ENCODE measurements at regions not wholly inside any gene's neighbourhood (a gene's known extent, or its start where the extent isn't known, plus 50 kb on each side); places are given as distances from the start of the nearest gene placed in this dataset.

DNA sequence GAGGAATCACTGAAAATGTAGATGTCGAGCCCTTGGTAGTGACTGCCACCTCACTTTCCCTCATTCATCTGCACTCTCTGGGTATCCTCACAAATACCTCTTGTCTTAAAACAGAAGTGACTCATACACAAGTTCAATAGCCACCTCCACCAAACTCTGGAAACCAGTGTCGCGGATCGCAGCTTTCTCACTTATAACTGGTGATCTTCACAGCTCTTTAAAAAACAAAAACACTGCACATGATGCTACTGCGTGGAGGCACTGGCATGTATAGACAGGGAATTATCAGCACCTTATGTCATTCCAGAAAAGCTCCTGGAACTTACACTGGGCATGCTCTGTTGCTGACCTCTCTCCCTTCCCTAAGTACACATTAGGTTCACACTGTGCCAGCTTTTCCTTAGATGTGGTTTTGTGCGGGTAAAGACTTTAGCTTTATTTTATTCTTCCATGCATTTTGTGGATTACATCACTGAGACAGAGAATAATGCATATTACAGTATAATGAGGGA is 425.5 kb upstream of the CADM1 start:
- no peak for DNase-seq

DNA sequence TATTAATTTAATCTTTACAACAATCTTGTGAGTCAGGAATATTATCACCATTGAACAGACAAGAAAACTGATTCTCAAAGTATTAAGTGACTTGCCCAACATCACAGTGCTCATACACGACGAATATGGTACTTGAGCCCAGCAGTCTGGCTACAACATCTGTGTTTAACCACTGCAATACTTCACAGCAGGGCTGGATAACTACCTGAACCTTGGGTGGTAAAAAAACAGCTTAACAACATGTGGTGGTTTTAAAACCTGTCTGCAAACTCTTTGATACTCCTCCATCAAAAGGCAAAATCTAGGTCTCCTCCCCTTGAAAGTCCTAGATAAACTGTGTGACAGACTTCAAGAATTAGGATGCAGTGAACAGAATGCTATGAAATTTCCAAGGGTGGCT is 424.6 kb upstream of the CADM1 start:
- no peak for TF ChIP-seq POLR2A (IDR thresholded peaks at IDR 0.05; ENCODE audit: low read length)
- TF ChIP-seq GATA1 (IDR thresholded peaks at IDR 0.05; ENCODE audit: low read depth, low read length) = no peak
- no peak for DNase-seq

More for the DNA sequence above, 425.5 kb upstream of the CADM1 start:
- TF ChIP-seq POLR2A (IDR thresholded peaks at IDR 0.05; ENCODE audit: low read length) (no peak), GATA1 (IDR thresholded peaks at IDR 0.05; ENCODE audit: low read depth, low read length) (no peak)

DNA sequence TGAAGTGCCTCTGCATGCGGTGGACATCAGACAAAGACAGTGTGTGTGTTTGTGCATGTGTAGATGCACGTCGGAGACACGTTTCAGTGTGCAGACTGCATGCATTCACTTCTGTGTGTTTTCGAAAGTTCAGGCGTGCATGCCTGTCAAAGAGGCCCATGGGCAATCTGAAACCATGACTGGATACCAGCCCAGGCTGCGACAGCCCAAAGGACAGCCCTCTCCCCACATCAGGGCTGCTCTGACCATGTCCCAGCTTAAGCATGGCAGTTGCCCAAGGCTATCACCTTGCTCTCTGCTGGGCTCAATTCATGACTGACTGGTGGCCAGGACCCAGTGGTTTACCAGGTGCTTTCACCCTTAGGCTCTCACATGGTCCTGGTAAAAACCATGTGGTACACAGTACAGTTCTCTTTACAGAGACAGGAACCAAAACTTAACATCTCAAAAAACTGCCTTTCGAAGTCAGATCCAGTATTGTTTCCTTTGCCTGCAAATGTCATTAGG is 423.7 kb upstream of the CADM1 start:
- DNase-seq = no peak
- TF ChIP-seq GATA1 (IDR thresholded peaks at IDR 0.05; ENCODE audit: low read depth, low read length) (no peak), POLR2A (IDR thresholded peaks at IDR 0.05; ENCODE audit: low read length) (no peak)

DNA sequence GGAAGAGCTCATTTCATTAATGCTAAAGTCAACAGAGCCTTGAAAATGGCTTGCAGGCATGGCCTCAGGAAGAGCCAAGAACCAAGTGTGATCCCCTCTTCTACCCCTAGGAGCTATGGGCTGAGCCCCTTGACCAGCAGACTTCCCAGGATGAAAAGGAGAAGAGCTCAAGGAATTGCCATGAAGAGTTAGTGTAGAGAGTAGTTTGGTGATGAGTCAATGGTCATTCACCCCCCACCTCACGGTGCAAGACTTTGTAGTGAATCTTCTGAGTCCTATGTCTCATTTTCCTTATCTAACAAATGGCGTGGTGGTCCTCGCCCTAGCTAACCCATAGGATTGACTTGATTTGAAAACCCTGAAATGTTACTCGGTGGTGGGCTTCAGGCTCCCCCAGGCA is 422.4 kb upstream of the CADM1 start:
- TF ChIP-seq POLR2A (IDR thresholded peaks at IDR 0.05; ENCODE audit: low read length) = no peak
- TF ChIP-seq GATA1 (IDR thresholded peaks at IDR 0.05; ENCODE audit: low read depth, low read length) = no peak
- DNase-seq = no peak

DNA sequence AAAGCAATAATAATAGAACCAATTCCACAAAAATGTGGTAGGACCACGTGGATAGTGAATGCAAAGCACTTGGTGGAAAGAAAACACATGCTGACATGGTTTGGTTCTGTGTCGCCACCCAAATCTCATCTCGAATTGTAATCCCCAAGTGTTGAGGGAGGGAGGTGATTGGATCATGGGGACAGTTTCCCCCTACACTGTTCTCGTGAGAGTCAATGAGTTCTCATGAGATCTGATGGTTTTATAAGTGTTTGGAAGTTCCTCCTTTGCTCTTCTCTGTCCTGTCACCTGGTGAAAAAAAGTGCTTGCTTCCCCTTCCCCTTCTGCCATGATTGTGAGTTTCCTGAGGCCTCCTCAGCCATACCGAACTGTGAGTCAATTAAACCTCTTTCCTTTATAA is 421.9 kb upstream of the CADM1 start:
- TF ChIP-seq POLR2A (IDR thresholded peaks at IDR 0.05; ENCODE audit: low read length) = no peak
- no peak for TF ChIP-seq GATA1 (IDR thresholded peaks at IDR 0.05; ENCODE audit: low read depth, low read length)
- no peak for DNase-seq

DNA sequence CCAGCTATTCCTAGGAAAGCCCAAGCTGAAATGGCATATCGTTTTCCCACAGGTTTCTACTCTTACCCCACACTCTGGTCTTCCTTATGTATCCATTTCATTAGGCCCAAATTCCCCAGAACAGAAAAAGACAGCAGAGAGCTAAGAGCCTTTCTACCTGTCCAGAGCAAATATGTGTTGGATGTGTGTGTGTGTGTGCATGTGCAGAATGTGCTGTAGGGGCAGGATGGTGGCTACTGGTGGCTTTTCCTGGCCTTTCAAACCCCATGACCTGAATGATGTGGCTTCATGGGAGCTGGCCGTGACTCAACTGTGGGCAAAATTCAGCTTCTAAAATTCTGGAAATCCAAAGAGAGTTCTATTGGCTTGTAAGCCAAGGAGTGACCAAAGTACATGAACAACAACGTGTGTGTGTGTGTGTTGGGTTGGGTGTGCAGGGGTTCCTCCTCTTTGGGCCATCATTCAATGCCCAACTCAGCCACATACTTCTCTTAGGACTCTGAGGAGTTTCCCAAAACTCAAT is 421.4 kb upstream of the CADM1 start:
- DNase-seq = no peak
- TF ChIP-seq POLR2A (IDR thresholded peaks at IDR 0.05; ENCODE audit: low read length) = no peak
- no peak for TF ChIP-seq GATA1 (IDR thresholded peaks at IDR 0.05; ENCODE audit: low read depth, low read length)

DNA sequence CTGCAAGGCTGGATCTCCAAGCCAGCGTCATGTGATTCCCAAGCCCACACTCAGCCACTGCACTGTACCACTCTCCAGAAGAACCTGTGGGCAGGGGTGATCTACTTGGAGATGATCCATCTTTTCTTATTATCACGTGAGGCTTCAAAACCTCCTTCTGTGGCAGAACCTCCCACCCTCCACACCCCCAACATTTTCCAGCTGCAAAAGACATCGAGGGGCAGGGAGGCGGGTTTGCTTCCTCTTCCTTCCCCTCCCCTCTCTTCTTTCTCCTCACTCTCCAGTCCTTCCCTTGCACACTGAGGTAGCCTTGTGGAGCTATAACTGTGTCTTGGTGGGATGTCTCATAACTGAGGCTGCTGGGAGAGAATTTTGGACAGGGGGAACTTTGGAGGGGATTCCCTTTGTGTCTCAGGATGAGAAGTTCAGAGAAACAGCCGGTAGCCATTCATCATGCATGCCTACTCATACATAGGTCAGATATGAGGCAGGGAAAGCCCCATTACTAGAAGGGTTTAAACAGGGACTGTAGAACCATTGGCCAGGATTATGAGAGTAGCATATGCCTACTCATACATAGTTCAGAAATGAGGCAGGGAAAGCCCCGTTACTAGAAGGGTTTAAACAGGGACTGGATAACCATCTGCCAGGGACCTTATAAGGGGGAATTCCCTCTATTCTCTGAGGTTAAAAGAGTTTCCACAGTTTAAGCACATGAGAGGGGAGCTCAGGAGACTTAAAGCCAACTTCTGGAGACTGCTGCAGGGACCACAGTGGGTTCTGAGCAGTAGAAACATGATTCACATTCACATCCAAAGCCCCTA is 420.7 kb upstream of the CADM1 start:
- TF ChIP-seq GATA1 (IDR thresholded peaks at IDR 0.05; ENCODE audit: low read depth, low read length) (no peak), POLR2A (IDR thresholded peaks at IDR 0.05; ENCODE audit: low read length) (no peak)
- no peak for DNase-seq

DNA sequence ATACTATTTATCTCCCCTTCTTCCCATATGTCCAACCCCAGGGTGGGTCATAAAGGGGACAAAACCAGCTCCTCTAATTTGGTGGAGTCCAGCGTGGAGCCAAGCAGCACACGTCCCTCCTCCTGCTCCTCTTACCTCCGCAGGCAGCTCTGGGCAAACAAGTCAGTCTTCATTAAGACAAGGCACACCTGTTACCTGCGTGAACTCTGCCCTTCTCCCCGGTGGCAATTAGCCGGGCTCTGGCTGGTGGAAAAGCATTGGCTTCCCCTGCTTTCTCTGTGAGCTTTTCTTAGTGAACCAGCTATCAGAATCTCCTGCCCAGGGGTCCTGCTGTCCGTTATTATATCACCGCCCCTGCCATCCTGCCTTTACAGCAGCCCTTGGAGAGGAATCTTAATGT is 418.7 kb upstream of the CADM1 start:
- DNase-seq = no peak
- TF ChIP-seq GATA1 (IDR thresholded peaks at IDR 0.05; ENCODE audit: low read depth, low read length) (no peak), POLR2A (IDR thresholded peaks at IDR 0.05; ENCODE audit: low read length) (no peak)

DNA sequence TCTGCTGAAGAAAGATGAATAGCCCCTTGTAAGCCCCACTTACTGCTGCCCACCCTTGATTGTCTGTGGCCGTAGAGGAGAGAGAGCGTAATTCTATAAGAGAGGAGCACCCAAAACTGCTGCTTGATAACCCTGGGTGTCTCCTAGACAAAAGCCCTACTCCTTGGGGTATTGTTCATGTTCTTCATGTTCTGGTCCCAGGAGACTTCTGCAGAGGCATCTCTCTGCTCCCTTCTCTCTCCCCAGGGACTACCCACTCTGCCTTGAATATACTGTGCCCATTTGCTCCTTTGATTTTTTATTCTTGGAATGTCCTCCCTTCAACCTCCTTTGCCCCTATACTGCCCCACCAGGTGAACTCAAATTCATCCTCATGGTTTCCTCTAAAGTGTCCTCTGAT is 417.8 kb upstream of the CADM1 start:
- no peak for TF ChIP-seq POLR2A (IDR thresholded peaks at IDR 0.05; ENCODE audit: low read length)
- no peak for TF ChIP-seq GATA1 (IDR thresholded peaks at IDR 0.05; ENCODE audit: low read depth, low read length)
- no peak for DNase-seq

DNA sequence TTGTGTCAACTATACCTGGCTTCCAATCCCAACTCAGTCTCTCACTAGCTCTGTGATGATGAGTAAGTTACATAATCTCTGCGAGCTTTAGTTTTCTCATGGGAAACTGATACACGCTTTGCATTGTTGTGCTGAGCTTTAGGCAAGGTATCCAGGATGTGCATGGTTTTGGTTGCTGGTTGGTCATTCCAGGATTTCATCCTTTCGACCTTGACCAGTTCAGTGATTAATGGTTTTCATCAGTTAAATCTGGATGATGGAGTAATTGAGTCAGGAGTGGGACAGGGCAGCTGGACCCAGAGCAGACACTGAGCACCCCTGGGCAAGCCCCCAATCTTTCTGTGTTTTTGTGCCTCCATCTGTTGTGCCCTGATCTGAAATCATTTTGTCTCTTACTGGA is 417.3 kb upstream of the CADM1 start:
- DNase-seq = no peak
- no peak for TF ChIP-seq POLR2A (IDR thresholded peaks at IDR 0.05; ENCODE audit: low read length)
- no peak for TF ChIP-seq GATA1 (IDR thresholded peaks at IDR 0.05; ENCODE audit: low read depth, low read length)

DNA sequence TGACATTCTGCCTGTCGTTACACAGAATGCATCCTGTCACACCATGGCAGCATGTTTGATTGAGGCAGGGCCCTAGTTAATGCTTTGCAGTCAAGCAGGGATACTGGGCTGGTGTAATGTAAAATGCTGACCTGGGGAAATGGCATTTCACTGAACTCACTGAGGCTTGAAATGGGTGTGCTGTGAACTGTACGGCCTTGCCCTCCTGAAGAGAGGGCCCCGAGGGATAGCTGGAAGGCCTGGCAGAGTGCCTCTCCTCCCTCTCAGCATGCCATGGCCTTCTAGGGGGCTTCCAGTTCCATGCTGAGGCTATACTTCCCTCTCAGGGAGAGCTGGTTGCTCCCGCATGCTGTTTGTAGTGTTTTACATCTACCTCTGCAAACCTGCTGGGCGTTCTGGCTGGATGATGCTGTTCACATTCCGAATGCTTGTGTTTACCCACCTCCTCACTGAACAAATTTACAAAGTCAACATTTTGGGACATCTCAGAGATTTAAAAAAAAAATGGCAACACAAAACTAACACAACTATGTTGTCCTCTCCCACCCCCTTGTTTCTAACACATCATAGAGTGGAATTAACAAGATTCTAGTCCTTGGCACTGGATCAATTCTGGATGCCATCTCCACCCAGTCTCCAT is 416.7 kb upstream of the CADM1 start:
- no peak for DNase-seq
- TF ChIP-seq GATA1 (IDR thresholded peaks at IDR 0.05; ENCODE audit: low read depth, low read length) = no peak
- TF ChIP-seq POLR2A (IDR thresholded peaks at IDR 0.05; ENCODE audit: low read length) = no peak

DNA sequence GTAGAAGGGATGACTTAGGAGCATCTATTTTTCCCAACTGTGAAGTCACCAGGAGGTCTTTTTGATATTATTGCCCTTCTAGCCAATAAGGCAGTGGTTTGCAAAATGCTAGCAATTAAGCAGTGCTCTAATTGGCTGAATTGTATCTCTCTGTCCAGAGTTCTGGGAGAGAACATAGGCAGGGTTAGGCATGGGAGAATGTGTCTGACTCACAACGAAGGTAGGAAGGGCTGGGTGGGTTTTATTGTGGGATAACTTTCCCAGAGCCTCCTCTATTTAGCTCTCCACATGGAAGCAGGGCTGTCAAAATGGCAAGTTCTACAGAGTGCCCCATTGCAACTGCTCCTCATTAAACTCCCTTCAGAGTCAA is 415.9 kb upstream of the CADM1 start:
- TF ChIP-seq GATA1 (IDR thresholded peaks at IDR 0.05; ENCODE audit: low read depth, low read length) (no peak), POLR2A (IDR thresholded peaks at IDR 0.05; ENCODE audit: low read length) (no peak)
- no peak for DNase-seq

DNA sequence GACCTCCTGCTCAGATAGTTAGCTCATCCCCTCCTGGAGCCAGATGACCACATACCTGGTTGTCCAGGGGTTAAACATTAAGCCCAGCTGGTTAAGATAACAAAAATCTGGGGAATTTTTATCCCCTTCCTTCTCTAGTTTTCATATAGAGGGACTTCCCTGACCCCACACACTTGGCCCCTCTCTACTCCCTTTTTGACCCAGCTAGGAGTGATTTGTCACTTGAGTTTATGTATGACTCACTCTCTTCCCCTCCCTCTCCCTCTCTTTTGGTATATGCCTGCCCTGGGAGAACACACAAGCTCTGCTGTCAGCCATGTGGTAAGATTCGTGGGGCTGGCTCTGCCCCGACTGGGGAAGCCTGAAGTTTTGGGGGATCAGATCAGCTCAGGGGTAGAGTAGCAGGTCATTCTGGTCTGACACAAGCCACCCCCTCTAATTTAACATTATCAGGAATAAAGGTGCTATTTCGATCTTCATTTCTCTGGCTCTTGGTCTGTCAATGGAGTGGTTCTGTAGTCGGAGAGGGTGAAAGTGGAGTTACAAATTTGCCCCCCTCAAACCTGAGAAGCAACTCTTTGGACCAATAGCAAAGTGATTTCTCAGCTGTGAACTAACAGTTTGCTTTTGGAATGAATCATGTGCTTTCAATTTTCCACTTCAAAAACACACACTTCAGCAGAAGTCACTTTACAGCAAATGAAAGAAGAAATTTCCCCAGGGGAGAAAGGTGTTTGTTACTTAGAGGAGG is 415.3 kb upstream of the CADM1 start:
- no peak for DNase-seq
- TF ChIP-seq POLR2A (IDR thresholded peaks at IDR 0.05; ENCODE audit: low read length) (no peak), GATA1 (IDR thresholded peaks at IDR 0.05; ENCODE audit: low read depth, low read length) (no peak)

DNA sequence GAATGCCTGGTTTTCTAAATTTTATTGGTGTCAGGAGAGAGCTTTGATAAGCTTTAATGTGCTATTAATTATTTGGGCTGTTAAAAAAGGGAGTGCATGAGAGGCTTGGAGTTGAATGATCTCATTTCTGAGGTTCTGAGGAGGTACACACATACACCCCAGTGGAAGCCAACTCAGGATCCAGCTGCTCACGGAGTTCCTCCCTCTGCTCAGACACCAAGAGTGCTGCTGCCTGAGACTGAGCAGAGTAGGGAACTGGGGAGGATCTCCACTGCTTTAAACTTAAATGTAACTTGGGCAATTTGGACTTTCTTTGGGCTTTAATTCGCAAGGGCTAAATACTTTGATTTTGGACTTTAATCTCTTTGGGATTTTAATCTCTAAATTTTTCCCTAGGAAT is 414.4 kb upstream of the CADM1 start:
- no peak for DNase-seq
- TF ChIP-seq POLR2A (IDR thresholded peaks at IDR 0.05; ENCODE audit: low read length) (no peak), GATA1 (IDR thresholded peaks at IDR 0.05; ENCODE audit: low read depth, low read length) (no peak)

Data from erythroblast (primary cell).